Neural progenitor cell (in vitro differentiated cells): ENCODE measurements at regions not wholly inside any gene's neighbourhood (a gene's known extent, or its start where the extent isn't known, plus 50 kb on each side); places are given as distances from the start of the nearest gene placed in this dataset.

ENCODE experiments used
- CTCF ChIP-seq: fragments of 200-600 bp; sonication (generic); IDR thresholded peaks from 2 replicates; pipeline ENCODE4 v1.5.1; 2017; ENCODE audit warnings: antibody characterized with exemption, mild to moderate bottlenecking
- EZH2phosphoT487 ChIP-seq: fragments of 200-600 bp; sonication (generic); IDR thresholded peaks from 2 replicates; pipeline ENCODE4 v1.6.1; 2017; ENCODE audit warnings: antibody characterized with exemption

DNA sequence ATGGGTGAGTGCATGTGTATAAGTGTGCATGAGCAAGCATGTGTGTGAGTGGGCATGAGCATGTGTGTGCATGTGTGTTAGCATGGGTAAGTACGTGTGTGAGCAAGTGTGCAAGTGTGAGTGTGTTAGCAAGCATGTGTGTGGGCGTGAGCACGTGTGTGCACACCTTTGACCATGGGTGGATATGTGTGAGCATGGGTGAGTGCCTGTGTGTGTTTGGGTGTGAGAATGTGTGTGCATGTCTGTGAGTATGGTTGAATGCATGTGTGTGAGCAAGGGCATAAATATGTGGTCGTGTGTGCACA is 84.6 kb downstream of the DLL1 start:
- TF ChIP-seq CTCF, result no peak
- TF ChIP-seq EZH2phosphoT487, result no peak
